VCaP (cell line): ENCODE measurements at regions not wholly inside any gene's neighbourhood (a gene's known extent, or its start where the extent isn't known, plus 50 kb on each side); places are given as distances from the start of the nearest gene placed in this dataset.

ENCODE experiments used
- H3K27ac ChIP-seq: fragments of 450-650 bp; 2 replicates; pipeline ENCODE4 v1.5.1; 2017
- TF ChIP-seq, protein P1 (sequence below): fragments of 450-650 bp; conservative IDR thresholded peaks from 2 replicates; pipeline ENCODE4 v1.5.1; 2017; ENCODE audit warnings: mild to moderate bottlenecking, moderate library complexity

GRCh38 chr3:148319960-148320359 lies 377.7 kb upstream of the AGTR1 start:
- H3K27ac ChIP-seq: no peak overlapping the region
- TF ChIP-seq, protein P1, sequence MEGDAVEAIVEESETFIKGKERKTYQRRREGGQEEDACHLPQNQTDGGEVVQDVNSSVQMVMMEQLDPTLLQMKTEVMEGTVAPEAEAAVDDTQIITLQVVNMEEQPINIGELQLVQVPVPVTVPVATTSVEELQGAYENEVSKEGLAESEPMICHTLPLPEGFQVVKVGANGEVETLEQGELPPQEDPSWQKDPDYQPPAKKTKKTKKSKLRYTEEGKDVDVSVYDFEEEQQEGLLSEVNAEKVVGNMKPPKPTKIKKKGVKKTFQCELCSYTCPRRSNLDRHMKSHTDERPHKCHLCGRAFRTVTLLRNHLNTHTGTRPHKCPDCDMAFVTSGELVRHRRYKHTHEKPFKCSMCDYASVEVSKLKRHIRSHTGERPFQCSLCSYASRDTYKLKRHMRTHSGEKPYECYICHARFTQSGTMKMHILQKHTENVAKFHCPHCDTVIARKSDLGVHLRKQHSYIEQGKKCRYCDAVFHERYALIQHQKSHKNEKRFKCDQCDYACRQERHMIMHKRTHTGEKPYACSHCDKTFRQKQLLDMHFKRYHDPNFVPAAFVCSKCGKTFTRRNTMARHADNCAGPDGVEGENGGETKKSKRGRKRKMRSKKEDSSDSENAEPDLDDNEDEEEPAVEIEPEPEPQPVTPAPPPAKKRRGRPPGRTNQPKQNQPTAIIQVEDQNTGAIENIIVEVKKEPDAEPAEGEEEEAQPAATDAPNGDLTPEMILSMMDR: no peak

GRCh38 chr3:148329481-148330235 lies 368.0 kb upstream of the AGTR1 start:
- TF ChIP-seq, protein P1: no peak
- H3K27ac ChIP-seq: no peak overlapping the region

DNA sequence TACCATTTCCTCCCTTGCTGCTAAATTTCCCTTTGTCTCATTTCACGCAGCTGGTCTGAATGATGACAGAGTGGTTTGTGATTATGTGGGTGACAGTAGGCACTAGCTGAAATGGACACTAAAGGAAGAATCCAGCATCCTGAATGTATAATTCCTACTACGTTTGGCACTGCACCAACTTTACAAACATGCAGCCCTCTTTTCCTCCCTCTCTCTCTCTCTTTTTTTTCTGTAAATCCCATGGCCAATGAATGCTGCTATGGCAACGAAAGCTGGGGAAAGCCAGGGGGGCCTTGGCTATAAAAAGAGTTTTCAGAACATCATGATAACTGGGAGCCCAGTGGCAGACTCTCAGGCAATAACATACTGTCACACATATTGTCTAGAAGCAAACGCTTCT lies 367.2 kb upstream of the AGTR1 start:
- no peak overlapping the region for H3K27ac ChIP-seq
- TF ChIP-seq, protein P1: no peak

DNA sequence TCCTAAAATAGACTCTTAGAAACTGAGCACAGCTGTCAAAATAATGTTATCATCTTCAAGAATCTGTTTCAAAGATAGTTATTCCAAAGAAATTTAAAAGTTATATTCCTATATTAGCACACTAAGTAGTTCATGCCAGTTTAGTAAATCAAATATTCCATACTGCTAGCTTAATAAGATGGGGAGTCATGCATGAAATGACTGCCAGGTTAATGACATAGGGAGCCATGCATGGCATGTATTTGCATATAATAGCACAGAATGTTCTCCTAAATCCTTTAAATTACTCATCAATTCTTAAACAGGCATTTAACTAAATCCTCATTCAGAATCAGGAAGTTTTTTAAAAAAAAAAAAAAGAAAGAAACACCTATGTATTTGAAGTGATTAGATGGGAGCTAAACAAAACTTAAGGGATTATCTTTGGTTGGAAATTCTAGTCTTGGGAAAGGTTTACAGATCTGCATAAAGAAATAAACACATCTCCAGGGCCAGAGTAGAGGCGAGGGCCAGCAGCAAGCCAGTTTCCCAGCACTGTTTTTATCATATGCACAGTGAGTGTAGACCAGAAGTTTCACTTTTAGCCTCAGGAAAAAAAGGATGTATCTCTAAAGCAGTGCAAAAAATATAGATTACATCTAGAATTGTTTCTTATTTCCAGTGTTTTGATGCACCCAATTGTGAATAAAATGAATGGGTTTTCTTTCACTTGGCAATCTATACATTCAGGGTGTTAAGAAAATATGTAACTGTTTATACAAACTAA lies 366.4 kb upstream of the AGTR1 start:
- H3K27ac ChIP-seq: no peak overlapping the region

GRCh38 chr3:148332509-148332908 lies 365.2 kb upstream of the AGTR1 start:
- TF ChIP-seq, protein P1: no peak
- no peak overlapping the region for H3K27ac ChIP-seq

More for the DNA sequence above, 366.4 kb upstream of the AGTR1 start:
- TF ChIP-seq, protein P1: no peak

- TF ChIP-seq, protein P1: no peak
- no peak overlapping the region for H3K27ac ChIP-seq
These were observed 364.6 kb upstream of the AGTR1 start for GRCh38 chr3:148333091-148333490.

GRCh38 chr3:148335612-148336011 lies 362.1 kb upstream of the AGTR1 start:
- TF ChIP-seq, protein P1: no peak
- H3K27ac ChIP-seq: no peak overlapping the region
